OCI-LY7 (cell line): ENCODE measurements at regions not wholly inside any gene's neighbourhood (a gene's known extent, or its start where the extent isn't known, plus 50 kb on each side); places are given as distances from the start of the nearest gene placed in this dataset.

Source experiments
- BruUV-seq: library from RNA; stranded (reverse); fragments of 400-500 nt; replicated peaks from 2 replicates; lab custom pipeline; 2021; lab: Mats Ljungman, UMichigan
- CTCF ChIA-PET: fragments of 300-600 bp; sonication (Branson Sonifier 250); formaldehyde crosslinking; loops from one replicate; lab custom pipeline; 2022; ENCODE audit warnings: antibody characterized with exemption; ENCODE audit not compliant: unreplicated experiment; lab: Charles Lee
- POLR2A ChIA-PET: fragments of 300-600 bp; sonication (Branson Sonifier 250); formaldehyde crosslinking; loops from one replicate; lab custom pipeline; 2022; ENCODE audit warnings: antibody characterized with exemption; lab: Charles Lee
- DNase-seq: peaks from one replicate; pipeline ENCODE4 v3.0.0-alpha.2; 2015; ENCODE audit warnings: low spot score
- H2AFZ ChIP-seq: fragments of 200-600 bp; sonication (generic), shearing (Covaris generic); 2 replicates; pipeline ENCODE4 v1.6.1; 2014; ENCODE audit warnings: mild to moderate bottlenecking, antibody characterized with exemption, low read length, moderate library complexity
- H3K27ac ChIP-seq: fragments of 200-600 bp; sonication (generic); 2 replicates; pipeline ENCODE4 v1.5.1; 2014; ENCODE audit warnings: mixed run types, low read depth, mild to moderate bottlenecking, moderate library complexity, low read length, inconsistent platforms; ENCODE audit not compliant: poor library complexity, severe bottlenecking
- H3K36me3 ChIP-seq: fragments of 200-600 bp; sonication (generic); 2 replicates; pipeline ENCODE4 v1.6.1; 2014; ENCODE audit warnings: mild to moderate bottlenecking, antibody characterized with exemption, low read length, moderate library complexity, mixed read lengths; ENCODE audit not compliant: insufficient read depth
- H3K4me1 ChIP-seq: fragments of 200-600 bp; sonication (generic); 2 replicates; pipeline ENCODE4 v1.5.1; 2014; ENCODE audit warnings: mild to moderate bottlenecking, low read length; ENCODE audit not compliant: insufficient read depth, poor library complexity, severe bottlenecking
- H3K4me2 ChIP-seq: fragments of 200-600 bp; sonication (generic); 2 replicates; pipeline ENCODE4 v1.6.1; 2014; ENCODE audit warnings: mild to moderate bottlenecking, low read length
- H3K4me3 ChIP-seq: fragments of 200-600 bp; sonication (generic); 2 replicates; pipeline ENCODE4 v1.5.1; 2014; ENCODE audit warnings: mild to moderate bottlenecking, low read depth, low read length; ENCODE audit not compliant: poor library complexity, severe bottlenecking
- H3K79me2 ChIP-seq: fragments of 200-600 bp; sonication (generic); 2 replicates; pipeline ENCODE4 v1.6.1; 2016; ENCODE audit warnings: low read depth, mild to moderate bottlenecking, low read length, moderate library complexity, mixed read lengths; ENCODE audit not compliant: insufficient read depth
- H3K9me2 ChIP-seq: fragments of 200-600 bp; sonication (generic); 2 replicates; pipeline ENCODE4 v1.6.1; 2016; ENCODE audit warnings: mild to moderate bottlenecking, low read length, mixed read lengths; ENCODE audit not compliant: insufficient read depth
- H3K9me3 ChIP-seq: fragments of 200-600 bp; sonication (generic); 2 replicates; pipeline ENCODE4 v1.6.1; 2014; ENCODE audit warnings: mild to moderate bottlenecking, mixed run types, low read length, mixed read lengths
- H4K20me1 ChIP-seq: fragments of 200-600 bp; sonication (generic); 2 replicates; pipeline ENCODE4 v1.6.1; 2014; ENCODE audit warnings: mild to moderate bottlenecking, antibody characterized with exemption, low read length, moderate library complexity, mixed read lengths; ENCODE audit not compliant: insufficient read depth
- EZH2phosphoT487 ChIP-seq: fragments of 200-600 bp; sonication (generic); IDR thresholded peaks from 2 replicates; pipeline ENCODE4 v1.6.1; 2018; ENCODE audit warnings: low read depth, borderline replicate concordance, mild to moderate bottlenecking, mixed run types, antibody characterized with exemption, low read length, moderate library complexity, mixed read lengths
- intact Hi-C: fragments of 100-400 bp; cut with micrococcal nuclease; formaldehyde crosslinking; loops from one replicate; pipeline ENCODE4 v1.10.0; 2022; ENCODE audit not compliant: unreplicated experiment
- TF ChIP-seq, protein P1 (sequence below): fragments of 200-600 bp; sonication (generic); conservative IDR thresholded peaks from 2 replicates; pipeline ENCODE4 v1.5.1; 2014; ENCODE audit warnings: mild to moderate bottlenecking, antibody characterized with exemption, low read length, moderate library complexity, mixed read lengths

DNA sequence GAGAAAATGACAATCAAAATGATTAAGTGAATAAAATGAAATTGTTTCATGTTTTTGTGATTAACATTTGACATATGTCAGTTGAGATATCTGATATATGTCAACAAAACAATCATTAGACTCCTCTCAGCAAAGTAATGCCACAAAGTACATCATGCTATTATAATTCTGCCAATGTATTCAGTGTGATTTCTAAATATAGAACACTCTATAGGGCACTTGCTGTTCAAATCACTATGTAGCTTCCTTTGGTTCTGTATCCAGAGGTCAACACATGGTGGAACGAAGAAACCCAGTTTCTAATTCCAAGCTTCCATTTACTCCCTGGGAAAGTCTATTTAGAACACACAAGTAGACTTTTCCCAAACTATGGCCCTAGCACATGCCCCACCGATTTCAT is 227.5 kb upstream of the FAM83B start:
- intact Hi-C loops: no loop called here
- Histone ChIP-seq H3K4me2 (no peak overlapping the region), H3K9me2 (no peaks in the 10 kb centered on the region), H3K79me2 (no peaks in the 10 kb centered on the region), H4K20me1 (no peaks in the 10 kb centered on the region), H3K36me3 (no peaks in the 10 kb centered on the region), H3K27ac (no peak overlapping the region), H3K4me3 (no peak overlapping the region), H2AFZ (no peak overlapping the region), H3K4me1 (no peaks in the 10 kb centered on the region), H3K9me3 (no peaks in the 10 kb centered on the region)
- TF ChIP-seq, protein P1, sequence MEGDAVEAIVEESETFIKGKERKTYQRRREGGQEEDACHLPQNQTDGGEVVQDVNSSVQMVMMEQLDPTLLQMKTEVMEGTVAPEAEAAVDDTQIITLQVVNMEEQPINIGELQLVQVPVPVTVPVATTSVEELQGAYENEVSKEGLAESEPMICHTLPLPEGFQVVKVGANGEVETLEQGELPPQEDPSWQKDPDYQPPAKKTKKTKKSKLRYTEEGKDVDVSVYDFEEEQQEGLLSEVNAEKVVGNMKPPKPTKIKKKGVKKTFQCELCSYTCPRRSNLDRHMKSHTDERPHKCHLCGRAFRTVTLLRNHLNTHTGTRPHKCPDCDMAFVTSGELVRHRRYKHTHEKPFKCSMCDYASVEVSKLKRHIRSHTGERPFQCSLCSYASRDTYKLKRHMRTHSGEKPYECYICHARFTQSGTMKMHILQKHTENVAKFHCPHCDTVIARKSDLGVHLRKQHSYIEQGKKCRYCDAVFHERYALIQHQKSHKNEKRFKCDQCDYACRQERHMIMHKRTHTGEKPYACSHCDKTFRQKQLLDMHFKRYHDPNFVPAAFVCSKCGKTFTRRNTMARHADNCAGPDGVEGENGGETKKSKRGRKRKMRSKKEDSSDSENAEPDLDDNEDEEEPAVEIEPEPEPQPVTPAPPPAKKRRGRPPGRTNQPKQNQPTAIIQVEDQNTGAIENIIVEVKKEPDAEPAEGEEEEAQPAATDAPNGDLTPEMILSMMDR: no peak
- no peak for TF ChIP-seq EZH2phosphoT487
- ChIA-PET POLR2A (interaction anchor here (0.6 kb wide), 1 partner anchor 696 kb away, joined by 3 read pairs; no protein-coding TSS in a partner anchor), CTCF (no interaction called here)
- no peak for DNase-seq
- no TSS peak for BruUV-seq

DNA sequence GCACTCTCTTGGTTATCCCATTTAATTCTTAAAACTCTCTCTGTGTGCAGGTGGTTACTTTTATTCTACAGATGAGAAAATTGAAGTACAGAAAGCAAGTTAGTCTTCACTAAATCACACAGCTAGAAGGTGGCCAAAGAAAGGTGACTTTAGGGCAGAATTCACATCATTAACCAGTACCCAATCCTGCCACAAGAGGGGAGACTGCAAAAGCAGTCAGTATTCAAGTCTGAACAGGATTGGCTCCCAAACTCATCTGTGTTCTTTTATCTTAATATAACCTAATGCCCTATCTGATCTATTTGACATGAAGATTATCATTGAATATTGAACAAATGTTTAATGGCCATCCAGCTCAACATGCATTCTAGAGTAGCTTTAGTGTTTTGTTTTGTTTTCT is 225.3 kb upstream of the FAM83B start:
- TF ChIP-seq, protein P1: no peak
- no peak for TF ChIP-seq EZH2phosphoT487
- no peak overlapping the region for H3K4me2 ChIP-seq
- no peak overlapping the region for H3K27ac ChIP-seq
- no peaks in the 10 kb centered on the region for H3K9me2 ChIP-seq
- DNase-seq: no peak
- H3K36me3 ChIP-seq: no peaks in the 10 kb centered on the region
- intact Hi-C loops: no loop called here
- POLR2A ChIA-PET: no interaction called here
- H3K79me2 ChIP-seq: no peaks in the 10 kb centered on the region
- H2AFZ ChIP-seq: no peak overlapping the region
- H3K9me3 ChIP-seq: no peaks in the 10 kb centered on the region
- no peak overlapping the region for H3K4me3 ChIP-seq
- CTCF ChIA-PET: no interaction called here
- no TSS peak for BruUV-seq
- H4K20me1 ChIP-seq: no peaks in the 10 kb centered on the region
- H3K4me1 ChIP-seq: no peaks in the 10 kb centered on the region

DNA sequence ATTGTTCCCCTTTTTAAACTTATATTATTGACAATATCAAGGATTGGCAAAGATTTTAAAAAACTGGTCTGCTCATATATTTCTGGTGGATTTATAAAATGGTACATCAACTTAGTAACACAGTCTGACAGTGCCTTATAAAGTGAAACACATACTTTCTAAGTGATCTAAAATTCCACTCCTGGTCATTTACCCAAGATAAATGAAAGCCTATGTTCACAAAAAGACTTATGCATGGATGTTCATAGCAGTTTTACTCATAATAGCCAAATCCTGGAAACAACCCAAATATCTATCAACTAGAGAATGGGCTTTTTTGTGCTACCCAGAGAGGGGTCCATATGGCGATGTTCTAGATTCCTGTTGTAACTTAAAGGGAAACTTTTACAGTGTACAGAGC is 222.4 kb upstream of the FAM83B start:
- Histone ChIP-seq H3K4me1 (no peaks in the 10 kb centered on the region), H4K20me1 (no peaks in the 10 kb centered on the region), H3K36me3 (no peaks in the 10 kb centered on the region), H3K4me2 (no peak overlapping the region), H3K9me3 (no peaks in the 10 kb centered on the region), H3K4me3 (no peak overlapping the region), H3K27ac (no peak overlapping the region), H3K79me2 (no peaks in the 10 kb centered on the region), H2AFZ (no peak overlapping the region), H3K9me2 (no peaks in the 10 kb centered on the region)
- no TSS peak for BruUV-seq
- intact Hi-C loops: no loop called here
- ChIA-PET CTCF (no interaction called here), POLR2A (no interaction called here)
- DNase-seq: no peak
- TF ChIP-seq EZH2phosphoT487: no peak
- TF ChIP-seq, protein P1: no peak
